ENCODE measurements at regions not wholly inside any gene's neighbourhood (a gene's known extent, or its start where the extent isn't known, plus 50 kb on each side); places are given as distances from the start of the nearest gene placed in this dataset.

DNA sequence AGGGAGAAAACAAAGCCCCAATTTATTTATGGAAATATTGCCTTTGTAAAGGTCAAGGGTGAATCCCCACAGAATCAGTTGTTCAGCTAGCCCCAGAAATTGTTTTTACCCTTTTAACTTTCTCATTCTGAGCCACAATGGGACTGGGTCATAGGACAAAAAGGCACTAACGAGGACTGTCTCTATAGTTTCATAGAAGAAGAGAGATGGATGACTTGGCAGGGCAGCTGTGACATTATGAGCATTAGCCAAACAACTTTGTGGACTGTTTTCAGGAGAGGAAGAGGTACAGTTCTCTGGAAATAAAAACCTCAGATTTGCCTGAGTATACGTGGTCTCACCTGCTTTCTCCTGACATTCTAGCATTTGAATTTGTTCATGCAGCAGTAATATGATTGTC, 1155.8 kb upstream of the CHAC2 start:
- TF ChIP-seq, protein P1, sequence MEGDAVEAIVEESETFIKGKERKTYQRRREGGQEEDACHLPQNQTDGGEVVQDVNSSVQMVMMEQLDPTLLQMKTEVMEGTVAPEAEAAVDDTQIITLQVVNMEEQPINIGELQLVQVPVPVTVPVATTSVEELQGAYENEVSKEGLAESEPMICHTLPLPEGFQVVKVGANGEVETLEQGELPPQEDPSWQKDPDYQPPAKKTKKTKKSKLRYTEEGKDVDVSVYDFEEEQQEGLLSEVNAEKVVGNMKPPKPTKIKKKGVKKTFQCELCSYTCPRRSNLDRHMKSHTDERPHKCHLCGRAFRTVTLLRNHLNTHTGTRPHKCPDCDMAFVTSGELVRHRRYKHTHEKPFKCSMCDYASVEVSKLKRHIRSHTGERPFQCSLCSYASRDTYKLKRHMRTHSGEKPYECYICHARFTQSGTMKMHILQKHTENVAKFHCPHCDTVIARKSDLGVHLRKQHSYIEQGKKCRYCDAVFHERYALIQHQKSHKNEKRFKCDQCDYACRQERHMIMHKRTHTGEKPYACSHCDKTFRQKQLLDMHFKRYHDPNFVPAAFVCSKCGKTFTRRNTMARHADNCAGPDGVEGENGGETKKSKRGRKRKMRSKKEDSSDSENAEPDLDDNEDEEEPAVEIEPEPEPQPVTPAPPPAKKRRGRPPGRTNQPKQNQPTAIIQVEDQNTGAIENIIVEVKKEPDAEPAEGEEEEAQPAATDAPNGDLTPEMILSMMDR (IDR thresholded peaks at IDR 0.05; ENCODE audit: insufficient read depth, low read length, poor library complexity, severe bottlenecking): no peak
- no peak for TF ChIP-seq EZH2phosphoT487 (conservative IDR thresholded peaks at IDR 0.05; ENCODE audit: low read length)

All from SU-DHL-6 (cell line).